Stimulated activated naive B cell treated with anti-CD40 and anti-IgM and Interleukin-4, amounts not matched to agents 10 μg/mL and 1 μg/mL and 100 μg/mL, for 72 hours (primary cell): ENCODE measurements at regions not wholly inside any gene's neighbourhood (a gene's known extent, or its start where the extent isn't known, plus 50 kb on each side); places are given as distances from the start of the nearest gene placed in this dataset.
"Not testable (repeated sequence)": the region's sequence is repeated elsewhere in the genome, so short reads cannot be mapped to it uniquely, and the experiment has no call there.

Experiments used
- ATAC-seq, 2 donors: fragments of 150-1000 bp; cut with Tn5 transposase; replicated peaks; 2 replicates each; pipeline ENCODE4 v1.10.0; 2021; ENCODE audit warnings: moderate library complexity in 1 of 2
- DNase-seq: peaks from one replicate; pipeline ENCODE4 v3.0.0; 2021
- H3K27ac Mint-ChIP-seq: one replicate; pipeline ENCODE4 v1.8.0; 2022; ENCODE audit warnings: mild to moderate bottlenecking, mixed read lengths
- H3K27me3 Mint-ChIP-seq, 2 donors: one replicate each; pipeline ENCODE4 v1.8.0; 2022; ENCODE audit warnings: mixed read lengths in 2 of 2
- H3K36me3 Mint-ChIP-seq, 2 donors: one replicate each; pipeline ENCODE4 v1.8.0; 2022; ENCODE audit warnings: mixed read lengths in 2 of 2, mild to moderate bottlenecking in 1 of 2
- H3K4me1 Mint-ChIP-seq, 2 donors: one replicate each; pipeline ENCODE4 v1.8.0; 2022; ENCODE audit warnings: mixed read lengths in 2 of 2, mild to moderate bottlenecking in 1 of 2
- H3K4me3 Mint-ChIP-seq, 2 donors: one replicate each; pipeline ENCODE4 v1.8.0; 2022; ENCODE audit warnings: mild to moderate bottlenecking in 2 of 2, mixed read lengths in 2 of 2, moderate library complexity in 1 of 2
- H3K9me3 Mint-ChIP-seq, 2 donors: one replicate each; pipeline ENCODE4 v1.8.0; 2022; ENCODE audit warnings: mixed read lengths in 2 of 2, mild to moderate bottlenecking in 1 of 2

DNA sequence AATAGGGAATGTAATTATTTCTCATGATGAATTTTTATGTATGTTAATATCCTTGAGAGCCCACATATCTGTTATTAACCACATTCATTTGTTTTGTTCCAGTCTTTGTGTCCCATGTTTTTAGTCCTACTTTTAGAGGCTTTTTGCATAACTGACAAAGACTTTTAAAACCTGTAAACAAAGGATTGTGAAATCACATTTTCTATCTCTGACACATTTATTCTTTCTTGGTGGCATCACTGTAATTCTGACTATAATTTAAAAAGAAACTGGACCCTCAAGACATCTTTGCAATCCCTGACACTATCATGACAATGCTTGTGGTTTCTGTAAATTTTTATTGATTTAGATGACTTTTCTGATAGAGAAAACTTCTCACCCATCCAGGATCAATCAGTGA is 313.1 kb downstream of the SIPA1L2 start:
- no peak overlapping the region for H3K4me3 Mint-ChIP-seq
- peaks cover 0 to 4% of the 10 kb centered on the region in 2 donors for H3K27me3 Mint-ChIP-seq
- no peak overlapping the region for H3K27ac Mint-ChIP-seq
- DNase-seq (no peak), ATAC-seq (no peak)
- H3K36me3 Mint-ChIP-seq: peaks cover 0 to 2% of the 10 kb centered on the region in 2 donors
- H3K4me1 Mint-ChIP-seq: no peaks in the 10 kb centered on the region
- peaks cover 14 to 16% of the 10 kb centered on the region in 2 donors for H3K9me3 Mint-ChIP-seq

DNA sequence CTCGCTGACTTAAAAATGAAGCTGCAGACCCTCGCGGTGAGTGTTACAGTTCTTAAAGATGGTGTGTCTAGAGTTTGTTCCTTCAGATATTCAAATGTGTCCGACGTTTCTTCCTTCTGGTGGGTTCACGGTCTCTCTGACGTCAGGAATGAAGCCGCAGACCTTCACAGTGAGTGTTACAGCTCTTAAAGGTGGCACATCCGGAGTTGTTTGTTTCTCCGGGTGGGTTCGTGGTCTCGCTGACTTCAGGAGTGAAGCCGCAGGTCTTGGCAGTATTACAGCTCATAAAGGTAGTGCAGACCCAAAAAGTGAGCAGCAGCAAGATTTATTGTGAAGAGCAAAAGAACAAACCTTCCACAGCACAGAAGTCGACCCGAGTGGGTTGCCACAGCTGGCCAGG is 316.1 kb downstream of the SIPA1L2 start:
- H3K4me3 Mint-ChIP-seq, DNase-seq, H3K4me1 Mint-ChIP-seq, ATAC-seq, H3K36me3 Mint-ChIP-seq, H3K27me3 Mint-ChIP-seq, H3K27ac Mint-ChIP-seq: not testable (repeated sequence)
- peaks cover 16 to 17% of the 10 kb centered on the region in 2 donors for H3K9me3 Mint-ChIP-seq

DNA sequence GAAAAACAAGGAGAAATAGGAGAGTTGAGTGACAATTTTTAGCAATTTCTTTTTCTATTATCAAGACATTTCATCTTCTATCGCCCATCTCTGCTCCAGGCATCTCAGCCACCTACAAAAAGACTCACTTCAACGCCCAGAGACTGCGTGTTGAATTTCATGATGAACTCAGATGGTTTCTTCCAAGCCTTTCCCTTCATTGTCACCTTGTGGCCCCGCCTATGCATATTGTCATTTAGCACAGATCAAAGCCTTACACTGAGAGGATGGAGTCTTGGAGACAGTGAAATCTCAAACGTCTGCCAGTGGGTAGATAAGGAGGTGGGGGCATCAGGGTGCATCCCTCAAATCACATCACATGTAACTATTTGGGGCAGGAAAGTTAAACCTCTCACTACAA is 319.4 kb downstream of the SIPA1L2 start:
- ATAC-seq: no peak
- Mint-ChIP-seq H3K9me3 (peaks cover 16 to 17% of the 10 kb centered on the region in 2 donors), H3K36me3 (peaks cover 0 to 2% of the 10 kb centered on the region in 2 donors)

DNA sequence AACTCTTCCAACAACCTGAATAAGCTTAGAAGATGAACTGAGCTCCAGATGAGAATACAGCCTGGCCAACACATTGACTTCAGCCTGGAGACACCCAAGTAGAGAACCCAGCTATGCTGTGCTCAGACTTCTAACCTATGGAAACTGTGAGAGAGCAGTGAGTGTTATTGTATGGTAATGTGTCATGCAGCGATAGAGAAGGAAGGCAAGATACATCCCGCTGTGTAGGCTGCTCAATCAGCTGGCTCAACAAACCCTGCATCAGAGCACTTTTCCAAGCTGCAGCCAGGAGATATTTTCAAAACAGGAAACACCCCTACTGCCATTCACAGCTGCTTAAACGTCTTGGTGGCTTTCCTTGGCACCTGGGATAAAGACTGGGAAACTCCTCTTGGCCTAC is 321.3 kb downstream of the SIPA1L2 start:
- peaks cover 0 to 11% of the 10 kb centered on the region in 2 donors for H3K27me3 Mint-ChIP-seq
- no peak for ATAC-seq
- H3K27ac Mint-ChIP-seq: no peak overlapping the region
- no peak for DNase-seq
- peaks cover 0 to 2% of the 10 kb centered on the region in 2 donors for H3K36me3 Mint-ChIP-seq
- no peaks in the 10 kb centered on the region for H3K4me1 Mint-ChIP-seq
- peaks cover 8 to 11% of the 10 kb centered on the region in 2 donors for H3K9me3 Mint-ChIP-seq
- H3K4me3 Mint-ChIP-seq: no peak overlapping the region

More for the DNA sequence above, 319.4 kb downstream of the SIPA1L2 start:
- DNase-seq: no peak
- Mint-ChIP-seq H3K4me1 (no peaks in the 10 kb centered on the region), H3K4me3 (no peak overlapping the region), H3K27ac (no peak overlapping the region), H3K27me3 (peaks cover 0 to 11% of the 10 kb centered on the region in 2 donors)

DNA sequence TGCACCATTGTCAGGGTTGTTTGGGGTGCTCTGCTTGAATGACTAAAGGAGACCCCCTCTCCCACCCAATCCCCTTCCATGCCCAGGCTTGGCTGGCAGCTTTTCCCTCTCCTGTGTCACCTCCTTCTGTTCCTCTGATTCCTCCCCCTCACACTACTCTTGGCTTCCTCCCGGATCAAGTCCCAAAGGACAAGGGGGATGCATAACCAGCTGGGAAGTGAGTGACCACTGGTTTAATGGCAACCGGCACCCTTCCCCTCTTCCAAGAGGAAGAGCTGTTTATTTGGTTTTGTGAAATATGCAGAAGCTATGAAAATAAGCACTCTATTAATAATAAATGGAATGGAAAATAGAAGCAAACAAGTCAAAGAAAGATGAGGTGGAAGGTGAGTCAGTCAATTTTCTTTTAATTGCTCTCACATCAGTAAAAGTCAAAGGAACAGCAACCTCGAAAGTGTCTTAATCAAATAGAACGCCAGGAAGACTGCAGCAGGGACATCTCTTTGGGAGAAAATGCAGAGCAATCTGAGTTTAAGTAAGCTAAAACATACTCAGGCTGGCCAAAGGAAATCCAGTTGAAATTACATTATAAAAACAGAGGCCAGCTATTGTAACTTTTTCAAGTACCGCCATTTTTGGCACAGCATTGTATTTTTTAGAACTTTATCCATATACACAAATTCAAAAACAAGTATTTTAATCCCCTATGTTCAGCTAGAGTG is 322.5 kb downstream of the SIPA1L2 start:
- Mint-ChIP-seq H3K4me3 (no peak overlapping the region), H3K36me3 (no peaks in the 10 kb centered on the region), H3K4me1 (no peaks in the 10 kb centered on the region), H3K9me3 (peaks cover 0 to 4% of the 10 kb centered on the region in 2 donors), H3K27ac (no peak overlapping the region), H3K27me3 (peaks cover under 1 to 11% of the 10 kb centered on the region in 2 donors)
- no peak for DNase-seq
- ATAC-seq: no peak

DNA sequence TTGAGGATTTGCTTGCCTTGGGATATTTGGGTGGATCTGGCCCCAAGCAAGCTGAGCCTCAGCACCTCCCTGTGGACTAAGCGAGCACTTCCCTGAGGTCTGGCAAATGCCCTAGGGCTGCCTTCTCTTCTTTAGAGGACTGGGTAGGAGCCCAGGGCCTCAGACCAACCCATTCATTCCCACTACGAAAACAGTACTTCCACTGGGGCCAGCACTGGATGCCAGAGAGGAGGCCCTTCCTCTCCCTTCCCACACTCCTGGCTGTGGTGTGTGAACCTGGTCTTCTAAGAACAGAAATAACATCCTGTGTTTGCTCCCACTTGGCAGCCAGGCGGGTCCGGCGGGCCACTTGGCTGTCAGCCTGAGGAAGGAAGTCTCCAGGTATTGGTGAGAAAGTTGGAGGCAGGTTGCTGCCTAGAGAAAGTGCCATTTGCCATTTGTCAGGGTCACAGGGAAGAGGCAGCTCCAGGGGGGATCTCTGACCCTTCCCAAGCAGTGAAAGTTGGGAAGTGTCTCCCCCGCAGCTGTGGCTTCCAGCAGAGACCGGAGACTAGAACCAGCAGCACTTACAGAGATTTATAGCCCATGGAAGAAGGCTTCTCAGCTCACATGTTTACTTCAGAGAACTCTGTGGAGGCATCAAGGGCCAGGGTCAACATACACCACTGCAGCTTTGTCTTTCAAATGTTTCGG is 323.5 kb downstream of the SIPA1L2 start:
- ATAC-seq: no peak
- no peaks in the 10 kb centered on the region for H3K36me3 Mint-ChIP-seq
- DNase-seq: no peak
- no peak overlapping the region for H3K27ac Mint-ChIP-seq
- H3K27me3 Mint-ChIP-seq: peaks cover 7 to 11% of the 10 kb centered on the region in 2 donors
- H3K4me1 Mint-ChIP-seq: no peaks in the 10 kb centered on the region
- H3K4me3 Mint-ChIP-seq: no peak overlapping the region
- H3K9me3 Mint-ChIP-seq: peaks cover 0 to 3% of the 10 kb centered on the region in 2 donors

DNA sequence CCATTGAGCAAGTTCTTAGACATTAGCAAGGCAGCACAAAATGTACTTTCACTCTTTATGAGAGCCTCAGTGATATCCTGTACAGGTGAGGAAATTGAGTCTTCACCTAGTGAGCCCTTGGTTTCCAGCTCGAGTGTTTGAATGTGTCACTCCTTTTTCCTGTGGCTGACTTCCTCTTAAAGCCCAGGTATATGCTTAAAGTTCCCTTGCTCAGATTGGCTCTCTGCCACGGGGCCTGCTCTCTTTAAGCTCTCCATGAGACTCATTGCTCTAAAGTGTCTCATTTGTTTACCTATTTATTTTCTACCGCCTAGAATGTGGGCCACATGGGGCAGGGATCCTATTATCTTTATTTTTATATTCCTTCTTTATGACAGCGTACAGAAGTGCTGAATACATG is 324.9 kb downstream of the SIPA1L2 start:
- H3K27me3 Mint-ChIP-seq: peaks cover 11% of the 10 kb centered on the region in 2 donors
- no peak overlapping the region for H3K27ac Mint-ChIP-seq
- no peak overlapping the region for H3K4me3 Mint-ChIP-seq
- peaks cover 0 to 3% of the 10 kb centered on the region in 2 donors for H3K9me3 Mint-ChIP-seq
- DNase-seq (no peak), ATAC-seq (no peak)
- H3K36me3 Mint-ChIP-seq: no peaks in the 10 kb centered on the region
- H3K4me1 Mint-ChIP-seq: no peaks in the 10 kb centered on the region

DNA sequence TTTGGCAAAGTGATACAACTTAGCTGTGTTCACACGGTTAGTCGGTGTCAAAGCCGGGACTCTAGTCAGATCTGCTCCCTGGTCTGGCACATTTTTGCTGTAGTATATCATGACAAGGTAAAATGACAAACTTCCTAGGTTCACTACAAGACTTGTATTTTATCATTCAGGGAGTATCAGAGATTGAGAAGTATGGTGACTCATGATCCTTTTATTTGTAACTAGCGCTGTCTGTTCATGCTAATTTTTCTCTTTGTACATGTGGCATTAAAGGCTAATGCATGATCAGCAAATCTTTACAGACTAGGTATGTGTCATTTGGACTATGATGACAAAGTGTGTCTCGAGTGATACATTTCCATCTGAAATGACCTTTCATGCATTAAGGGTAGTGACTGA is 326.7 kb downstream of the SIPA1L2 start:
- Mint-ChIP-seq H3K9me3 (no peaks in the 10 kb centered on the region), H3K27ac (no peak overlapping the region), H3K27me3 (peaks cover 5 to 11% of the 10 kb centered on the region in 2 donors), H3K36me3 (no peaks in the 10 kb centered on the region), H3K4me1 (no peaks in the 10 kb centered on the region), H3K4me3 (no peak overlapping the region)
- no peak for DNase-seq
- no peak for ATAC-seq

DNA sequence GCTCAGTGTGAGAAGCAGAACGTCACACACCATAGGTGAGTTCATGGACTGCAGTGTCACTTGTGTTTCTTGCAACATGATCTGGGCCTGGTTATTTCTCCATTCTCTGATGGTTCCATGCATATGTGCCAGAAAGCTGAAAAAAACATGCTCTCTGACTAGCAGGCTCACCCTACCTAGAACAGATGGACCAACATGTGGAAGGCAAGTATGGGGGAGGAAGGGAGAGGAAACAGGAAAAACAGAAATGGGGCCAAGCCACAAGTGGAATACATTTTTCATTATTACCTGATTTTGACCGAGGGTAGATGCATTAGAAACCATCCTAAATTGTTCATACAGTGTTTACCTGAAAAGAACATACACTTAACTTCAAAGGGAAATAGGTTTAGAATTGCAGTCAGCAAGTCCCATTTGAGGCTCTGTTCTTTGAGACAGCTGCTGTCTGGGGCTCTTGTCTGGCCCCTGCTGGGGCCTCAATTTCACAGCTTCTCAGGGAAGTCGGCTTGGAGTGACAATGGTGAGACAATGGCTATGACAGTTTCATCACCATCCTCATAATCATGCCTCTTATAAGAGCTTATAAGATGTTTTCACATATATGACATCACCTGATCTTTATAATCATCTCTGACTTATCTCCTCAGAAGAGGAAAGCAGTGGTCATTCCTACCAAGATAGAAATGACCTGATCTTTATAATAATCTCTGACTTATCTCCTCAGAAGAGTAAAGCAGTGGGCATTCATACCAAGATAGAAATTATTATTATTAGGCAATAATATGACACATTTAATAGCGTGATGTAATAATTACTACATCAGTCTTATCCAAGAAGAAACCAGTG is 327.3 kb downstream of the SIPA1L2 start:
- Mint-ChIP-seq H3K27ac (no peak overlapping the region), H3K27me3 (peaks cover 5 to 11% of the 10 kb centered on the region in 2 donors), H3K4me1 (no peaks in the 10 kb centered on the region), H3K36me3 (no peaks in the 10 kb centered on the region), H3K4me3 (no peak overlapping the region), H3K9me3 (no peaks in the 10 kb centered on the region)
- DNase-seq: no peak
- no peak for ATAC-seq

DNA sequence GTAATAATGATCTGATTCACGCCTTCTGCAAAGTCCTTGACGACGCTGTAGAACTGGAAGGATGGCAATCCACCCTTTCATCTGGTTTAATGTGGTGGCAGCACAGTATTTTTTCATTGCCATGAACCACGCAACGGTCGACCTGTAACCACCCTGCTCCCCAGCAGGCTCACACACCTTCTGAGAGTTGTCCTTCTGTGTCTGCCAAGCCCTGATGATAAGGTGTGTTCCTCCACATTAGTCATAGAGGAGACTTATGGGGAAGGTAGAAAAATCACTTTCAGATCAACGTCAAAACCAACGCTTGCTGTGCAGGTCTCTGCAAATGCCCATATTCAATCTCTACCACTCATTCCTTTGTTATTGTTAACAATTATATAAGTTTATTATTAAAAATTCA is 328.7 kb downstream of the SIPA1L2 start:
- H3K4me1 Mint-ChIP-seq: no peaks in the 10 kb centered on the region
- peaks cover 4 to 11% of the 10 kb centered on the region in 2 donors for H3K27me3 Mint-ChIP-seq
- no peaks in the 10 kb centered on the region for H3K36me3 Mint-ChIP-seq
- no peak overlapping the region for H3K27ac Mint-ChIP-seq
- no peak overlapping the region for H3K4me3 Mint-ChIP-seq
- ATAC-seq (no peak), DNase-seq (no peak)
- no peaks in the 10 kb centered on the region for H3K9me3 Mint-ChIP-seq

DNA sequence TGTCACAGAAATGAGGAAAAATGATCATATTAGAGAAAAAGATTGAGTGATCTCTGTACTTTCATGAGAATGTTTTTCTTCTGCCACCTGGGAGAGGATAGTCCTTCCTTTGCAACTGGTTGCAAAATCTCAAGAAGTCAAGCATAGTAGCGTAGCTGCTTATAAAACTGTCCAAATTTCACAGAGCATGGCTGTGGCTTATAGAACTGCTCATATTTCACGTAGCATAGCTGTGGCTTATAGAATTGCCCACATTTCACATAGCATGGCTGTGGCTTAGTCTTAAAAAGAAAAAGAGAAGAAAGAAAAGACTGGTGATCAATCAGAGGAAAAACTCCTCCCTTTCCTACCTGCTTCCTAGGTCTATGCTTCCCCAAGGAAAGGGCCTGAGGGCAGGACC is 329.5 kb downstream of the SIPA1L2 start:
- Mint-ChIP-seq H3K36me3 (no peaks in the 10 kb centered on the region), H3K27me3 (peaks cover 0 to 11% of the 10 kb centered on the region in 2 donors), H3K4me3 (no peak overlapping the region), H3K27ac (no peak overlapping the region), H3K4me1 (no peaks in the 10 kb centered on the region), H3K9me3 (no peaks in the 10 kb centered on the region)
- ATAC-seq (no peak), DNase-seq (no peak)

DNA sequence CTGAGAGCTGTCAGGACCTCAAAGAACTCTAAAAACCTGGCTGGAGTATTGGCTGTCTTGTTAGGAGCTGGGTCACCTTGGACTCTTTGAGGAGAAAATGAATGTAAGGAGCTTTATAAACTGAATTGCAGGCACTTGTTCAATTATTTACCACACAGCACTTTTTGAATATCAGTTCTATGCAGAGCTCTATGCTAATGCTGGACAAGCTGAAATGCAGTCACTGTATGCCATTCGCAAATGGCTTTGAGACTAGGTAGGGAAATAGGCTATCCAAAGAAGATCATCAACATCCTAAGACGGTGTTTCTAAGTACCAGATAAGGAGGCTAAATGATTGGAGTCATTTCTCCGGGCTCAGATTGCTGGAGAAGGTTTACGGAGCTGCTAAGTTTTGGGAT is 333.5 kb downstream of the SIPA1L2 start:
- H3K4me1 Mint-ChIP-seq: no peaks in the 10 kb centered on the region
- H3K4me3 Mint-ChIP-seq: no peak overlapping the region
- DNase-seq: no peak
- H3K27ac Mint-ChIP-seq: no peak overlapping the region
- H3K36me3 Mint-ChIP-seq: no peaks in the 10 kb centered on the region
- H3K9me3 Mint-ChIP-seq: no peaks in the 10 kb centered on the region
- ATAC-seq: no peak
- H3K27me3 Mint-ChIP-seq: peaks cover 0 to 4% of the 10 kb centered on the region in 2 donors

DNA sequence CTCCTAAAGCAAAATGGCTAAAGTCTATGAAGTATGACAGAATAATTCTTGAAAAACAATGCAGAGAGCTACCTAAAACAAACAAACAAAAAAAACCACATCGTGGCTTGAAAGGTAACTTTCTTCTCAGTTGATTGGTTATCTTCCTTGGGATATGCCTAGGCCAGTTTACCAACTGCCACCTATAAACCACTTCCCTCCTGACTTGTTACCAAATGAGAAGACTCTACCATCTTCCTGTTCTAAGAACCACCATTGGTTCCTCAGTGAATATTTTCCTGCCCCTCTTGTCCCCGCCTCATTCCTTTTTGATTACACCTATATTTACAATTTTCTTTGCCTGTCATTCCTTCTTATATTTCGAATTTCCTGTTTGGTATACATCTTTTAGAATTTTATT is 336.6 kb downstream of the SIPA1L2 start:
- Mint-ChIP-seq H3K27ac (no peak overlapping the region), H3K36me3 (no peaks in the 10 kb centered on the region), H3K27me3 (no peaks in the 10 kb centered on the region), H3K4me1 (no peaks in the 10 kb centered on the region), H3K9me3 (no peaks in the 10 kb centered on the region), H3K4me3 (no peak overlapping the region)
- ATAC-seq: no peak
- no peak for DNase-seq

DNA sequence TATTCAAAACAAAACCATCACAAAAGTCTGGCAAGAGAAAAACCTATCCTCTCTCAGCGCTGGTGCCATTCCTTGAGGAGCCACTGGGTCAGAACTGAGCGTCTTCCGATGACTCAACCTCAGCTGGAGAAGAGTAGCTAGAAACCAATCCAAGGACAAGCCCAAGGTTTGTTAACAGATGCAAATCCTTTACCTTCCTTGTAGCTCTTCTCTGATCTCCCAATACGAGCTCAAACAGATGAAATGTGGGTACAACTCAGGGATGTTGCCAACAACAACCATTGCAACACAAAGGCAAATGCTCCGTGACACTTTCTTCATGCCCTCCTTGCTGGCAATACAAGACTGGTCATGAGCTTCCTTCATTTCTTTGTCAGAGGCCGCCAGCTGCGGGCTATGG is 337.1 kb downstream of the SIPA1L2 start:
- no peaks in the 10 kb centered on the region for H3K36me3 Mint-ChIP-seq
- no peaks in the 10 kb centered on the region for H3K4me1 Mint-ChIP-seq
- DNase-seq: no peak
- no peak overlapping the region for H3K4me3 Mint-ChIP-seq
- no peaks in the 10 kb centered on the region for H3K27me3 Mint-ChIP-seq
- no peak overlapping the region for H3K27ac Mint-ChIP-seq
- no peak for ATAC-seq
- no peaks in the 10 kb centered on the region for H3K9me3 Mint-ChIP-seq
